Hematopoietic multipotent progenitor cell treated with erythropoietin and hydrocortisone succinate and interleukin-3 and kit ligand, for 4 days (in vitro differentiated cells): ENCODE measurements at regions not wholly inside any gene's neighbourhood (a gene's known extent, or its start where the extent isn't known, plus 50 kb on each side); places are given as distances from the start of the nearest gene placed in this dataset.

Experiments
- DNase-seq: peaks from one replicate; pipeline ENCODE4 v3.0.0-alpha.2; 2015

- DNase-seq = no peak
These were observed 54.2 kb upstream of the NFIA start for GRCh38 chr1:61028136-61028535.

GRCh38 chr1:61018068-61018467 lies 64.3 kb upstream of the NFIA start:
- DNase-seq = peak; percentile 47

- DNase-seq = no peak
These were observed 64.7 kb upstream of the NFIA start for GRCh38 chr1:61017651-61018050.

- DNase-seq = peak; percentile 30
These were observed 68.3 kb upstream of the NFIA start for GRCh38 chr1:61013946-61014667.

- DNase-seq = peak; percentile 93
These were observed 69.0 kb upstream of the NFIA start for GRCh38 chr1:61013189-61013945.

- peak; percentile 32 for DNase-seq
These were observed 70.0 kb upstream of the NFIA start for GRCh38 chr1:61012341-61012761.

GRCh38 chr1:61011561-61012263 lies 70.6 kb upstream of the NFIA start:
- no peak for DNase-seq

- DNase-seq = no peak
These were observed 74.6 kb upstream of the NFIA start for GRCh38 chr1:61007534-61008364.

DNA sequence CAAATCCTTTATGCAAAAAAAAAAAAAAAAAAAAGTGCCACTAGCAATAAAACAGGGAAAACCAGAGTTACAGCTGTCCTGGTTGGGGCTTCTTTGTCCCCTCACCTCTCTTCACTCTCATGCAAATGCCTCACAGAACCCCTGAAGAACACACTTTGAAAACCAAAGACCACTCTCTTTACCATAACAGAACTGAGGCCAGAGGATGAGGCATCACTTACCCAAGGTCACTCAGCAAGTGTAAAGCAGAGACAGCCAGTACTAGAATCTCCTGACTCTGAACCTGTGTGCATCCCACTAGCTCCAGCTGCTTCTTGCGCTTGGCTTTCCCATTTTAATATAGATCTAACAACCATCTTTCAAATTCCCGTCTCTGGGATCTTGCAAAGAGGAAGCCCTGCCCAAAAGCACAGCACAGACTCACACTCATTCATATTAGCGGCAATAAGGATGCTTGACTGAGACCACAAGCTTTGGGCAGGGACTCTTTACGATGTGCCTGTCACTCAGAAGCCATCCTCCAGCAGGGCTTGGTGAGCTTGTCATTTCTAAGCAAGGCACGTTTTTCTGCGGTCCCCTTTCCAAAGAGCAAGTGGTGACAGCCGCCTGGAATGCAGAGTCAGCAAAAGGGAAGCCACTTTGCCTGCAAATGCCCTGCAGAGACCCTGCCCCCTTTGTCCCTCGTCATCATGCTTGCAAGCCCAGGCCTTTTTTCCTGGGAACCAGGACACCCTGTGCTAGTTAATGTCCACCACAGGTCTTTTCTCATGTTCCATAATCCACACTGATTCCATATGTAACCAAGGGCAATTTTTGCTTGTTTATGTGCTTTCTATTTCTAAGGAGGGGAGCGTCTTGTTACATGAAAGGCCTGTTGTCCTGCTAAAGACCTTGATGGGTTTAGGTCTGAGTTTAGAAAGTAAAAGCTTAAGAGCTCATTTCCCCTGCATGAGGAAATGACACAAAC lies 76.5 kb upstream of the NFIA start:
- DNase-seq = no peak

DNA sequence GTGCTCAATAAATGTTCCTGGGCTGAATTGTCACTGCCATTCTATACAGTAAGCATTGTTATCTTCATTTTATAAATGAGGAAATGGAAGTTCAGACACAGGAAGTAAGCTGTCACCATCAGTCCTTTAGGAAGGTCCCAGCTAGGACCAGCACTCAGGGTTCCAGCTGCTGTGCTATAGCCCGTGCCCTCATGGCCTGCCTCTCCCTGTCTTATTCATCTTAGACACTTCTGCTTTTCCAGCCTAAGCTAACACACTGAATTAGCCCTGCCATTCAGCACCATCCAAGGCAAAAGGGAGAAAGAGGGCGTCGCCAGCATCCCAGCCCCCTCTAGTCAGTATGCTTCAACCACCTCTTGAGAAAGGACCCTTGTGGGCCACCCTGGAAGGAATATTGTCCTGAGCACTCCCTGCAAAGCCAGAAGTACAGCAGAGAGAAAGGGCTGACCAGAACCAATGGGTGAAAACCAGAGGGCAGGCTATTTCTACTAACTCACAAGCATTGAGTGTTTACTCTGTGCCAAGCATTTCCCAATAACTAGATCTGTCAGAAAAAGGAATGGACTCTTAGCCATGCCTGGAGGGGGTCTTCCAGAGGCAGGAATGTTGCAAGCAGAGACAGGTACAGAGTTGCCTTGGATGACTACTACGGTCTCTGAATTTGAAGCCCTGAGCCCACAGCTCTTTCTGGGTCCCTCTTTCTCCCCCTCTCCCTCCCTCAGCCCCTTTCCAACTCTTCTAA lies 77.9 kb upstream of the NFIA start:
- DNase-seq = peak; percentile 36

DNA sequence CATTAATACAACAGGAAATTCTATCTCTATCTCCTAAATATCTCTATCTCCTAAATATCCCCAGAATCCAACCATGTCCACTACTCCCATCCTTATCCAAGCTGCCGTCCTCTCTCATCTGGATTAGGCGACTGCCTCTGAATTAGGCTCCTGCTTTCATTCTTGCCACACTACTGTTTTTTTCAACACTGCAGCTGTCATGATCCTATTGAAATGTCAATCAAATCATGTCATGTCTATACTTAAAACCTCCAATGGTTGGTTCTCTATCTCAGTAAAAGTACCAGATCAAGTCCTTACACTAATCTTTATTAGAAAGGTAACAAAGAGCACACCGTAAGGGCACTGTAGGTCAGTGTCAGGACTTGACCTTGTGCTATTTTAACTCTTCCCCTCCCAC lies 82.0 kb upstream of the NFIA start:
- no peak for DNase-seq

DNA sequence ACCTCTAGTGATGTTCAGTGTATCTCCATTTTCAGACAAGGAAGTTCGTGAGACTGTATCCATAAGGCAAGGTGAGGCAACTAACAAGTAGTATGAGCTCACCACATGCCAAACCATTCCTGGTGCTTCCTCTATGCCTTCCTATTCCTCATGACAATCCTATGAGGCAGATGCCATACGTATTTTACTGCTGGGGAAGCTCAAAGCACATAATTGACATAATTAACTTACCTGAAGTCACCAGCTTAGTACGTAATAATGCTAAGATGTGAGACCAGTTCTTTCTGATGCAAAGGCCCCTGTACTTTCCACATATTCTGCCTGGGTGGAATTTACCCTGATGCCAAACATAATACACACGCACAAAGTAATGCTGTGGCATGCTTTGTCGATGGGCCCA lies 83.6 kb upstream of the NFIA start:
- DNase-seq = no peak

DNA sequence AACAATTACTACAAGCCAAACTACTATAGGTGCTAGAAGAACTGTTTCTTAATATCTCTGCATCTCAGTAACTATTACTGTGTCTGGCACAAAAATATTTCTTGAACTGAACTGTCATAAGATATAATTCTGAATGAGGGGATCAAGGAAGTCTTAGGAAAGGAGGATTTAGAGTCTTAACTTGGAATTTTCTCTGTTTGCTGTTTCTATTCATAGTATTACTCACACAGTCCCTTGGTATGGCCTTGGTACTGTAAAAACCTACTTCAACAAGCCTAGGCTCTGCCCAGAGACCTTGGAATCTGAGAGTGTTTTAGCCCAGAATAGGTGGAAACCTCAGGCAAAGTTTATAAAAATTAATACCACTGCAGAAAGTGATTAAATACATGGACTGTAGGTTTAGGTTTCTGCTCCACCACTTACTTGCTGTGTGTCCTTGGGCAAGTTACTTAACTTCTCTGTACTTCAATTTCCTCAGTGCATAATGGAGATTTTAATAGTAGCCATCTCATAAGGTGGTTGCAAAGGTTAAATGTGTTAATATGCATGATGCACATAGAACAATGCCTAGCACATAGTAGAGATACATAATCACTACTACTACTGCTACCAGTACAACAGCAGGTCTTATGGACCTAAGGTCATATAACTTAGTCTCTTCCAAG lies 87.4 kb upstream of the NFIA start:
- DNase-seq = no peak

GRCh38 chr1:60994369-60994768 lies 88.0 kb upstream of the NFIA start:
- peak; percentile 20 for DNase-seq

GRCh38 chr1:60992165-60992564 lies 90.2 kb upstream of the NFIA start:
- no peak for DNase-seq

GRCh38 chr1:60990714-60991090 lies 91.7 kb upstream of the NFIA start:
- no peak for DNase-seq

DNA sequence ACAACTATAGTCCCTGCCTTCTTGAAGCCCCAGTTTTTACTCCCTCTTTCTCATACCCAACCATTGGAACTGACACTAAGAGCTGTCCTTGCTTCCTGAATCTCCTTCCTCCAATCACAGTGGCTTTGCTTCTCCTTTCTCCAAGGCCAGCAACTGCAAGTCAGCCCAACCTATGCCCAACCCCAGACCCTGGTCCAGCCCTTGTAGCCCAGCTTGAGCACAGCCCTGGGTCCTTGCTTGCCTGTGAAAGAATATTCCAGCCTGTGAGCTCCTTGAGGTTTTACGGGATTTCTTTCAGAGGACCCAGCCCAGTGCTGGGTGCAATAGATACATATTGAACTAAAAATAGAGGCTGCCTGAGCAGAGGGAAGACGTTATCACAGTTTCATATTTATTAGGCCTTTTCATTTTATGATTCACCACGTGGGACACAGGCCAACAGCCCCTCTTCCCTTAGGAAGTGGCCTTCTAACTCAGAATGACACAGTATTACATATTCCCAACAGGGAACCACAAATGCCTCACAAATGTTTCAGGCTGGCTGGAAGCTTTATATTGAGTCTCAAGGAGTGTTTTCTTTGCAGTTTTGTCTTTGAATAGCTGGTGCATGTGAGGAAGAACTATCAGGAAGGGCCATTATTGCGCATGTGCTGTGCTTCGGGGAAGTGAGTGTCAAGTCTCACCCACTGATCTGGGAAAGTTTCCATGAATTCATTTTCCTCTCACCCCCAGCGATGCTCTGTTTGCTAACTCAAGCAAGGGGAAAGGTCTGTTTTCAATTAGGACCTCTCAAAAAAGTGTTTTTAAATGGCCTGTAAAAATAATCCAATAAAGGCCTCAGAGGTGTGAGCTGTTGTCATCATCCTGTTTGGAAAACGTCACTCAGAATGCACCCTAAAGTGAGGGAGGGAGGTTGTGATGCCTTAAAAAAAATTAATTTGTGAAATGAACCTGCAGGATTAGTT lies 92.3 kb upstream of the NFIA start:
- DNase-seq = no peak

DNA sequence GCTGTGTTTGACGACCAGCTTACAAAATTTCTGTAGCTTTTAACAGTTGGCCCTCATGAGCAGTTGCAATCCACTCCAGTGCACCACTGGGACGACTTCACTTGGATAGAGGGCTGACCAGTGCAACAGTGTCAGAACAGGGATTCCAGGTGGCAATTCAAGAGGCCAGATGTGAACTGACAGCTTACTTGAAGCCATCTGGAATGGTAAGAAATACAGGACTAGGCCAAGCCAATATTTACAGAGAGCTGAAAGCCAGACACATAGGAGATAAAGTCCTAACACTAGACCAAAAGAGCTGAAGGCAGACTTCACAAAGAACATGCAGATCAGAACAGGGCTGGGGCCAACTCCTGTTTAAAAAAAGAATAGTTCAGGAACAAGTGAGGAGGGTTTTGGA lies 93.5 kb upstream of the NFIA start:
- DNase-seq = no peak

DNA sequence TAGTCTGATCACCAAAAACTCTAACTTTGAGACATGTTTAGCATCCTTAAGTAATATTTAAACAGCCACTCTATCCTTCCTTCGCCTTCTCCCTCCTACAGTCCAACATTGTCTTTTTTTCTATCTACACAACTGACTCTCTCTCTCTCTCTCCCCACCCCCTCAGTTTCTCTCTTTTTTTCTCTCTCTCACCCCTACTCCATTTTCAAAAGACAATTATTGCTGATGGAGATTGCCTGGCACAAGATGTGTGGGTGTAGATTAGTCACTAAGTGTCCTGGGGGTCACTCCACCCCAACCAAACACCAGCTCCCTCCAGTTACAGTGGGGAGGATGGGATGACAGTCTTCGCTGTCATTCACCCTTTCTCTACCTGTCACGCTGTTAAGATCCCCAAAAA lies 94.5 kb upstream of the NFIA start:
- DNase-seq = no peak
